HG03439 (cell line): ENCODE measurements at regions not wholly inside any gene's neighbourhood (a gene's known extent, or its start where the extent isn't known, plus 50 kb on each side); places are given as distances from the start of the nearest gene placed in this dataset.

ENCODE experiments used
- ATAC-seq: cut with Tn5 transposase; IDR thresholded peaks from one replicate; pipeline ENCODE4 v1.9.1; 2021; ENCODE audit warnings: mild to moderate bottlenecking, moderate library complexity; ENCODE audit not compliant: unreplicated experiment

DNA sequence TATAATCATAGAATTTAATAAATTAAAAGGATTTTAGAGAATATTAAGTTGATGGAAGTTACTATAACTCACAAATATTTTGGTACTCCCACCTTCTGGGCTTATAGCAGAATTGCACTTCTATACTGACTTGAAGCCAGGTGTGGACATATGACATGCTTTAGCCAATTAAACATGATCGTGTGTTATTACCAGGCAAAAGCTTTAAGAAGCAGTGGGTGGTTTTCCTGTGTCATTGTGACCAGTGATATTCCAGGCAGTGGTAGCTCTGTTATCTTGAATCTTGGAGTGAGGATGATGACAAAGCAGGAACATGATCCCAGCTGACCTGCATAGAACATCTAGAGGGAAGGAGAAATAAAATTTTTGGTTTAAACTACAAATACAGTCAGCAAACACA lies 370.9 kb upstream of the ZEB2 start:
- no peak for ATAC-seq

DNA sequence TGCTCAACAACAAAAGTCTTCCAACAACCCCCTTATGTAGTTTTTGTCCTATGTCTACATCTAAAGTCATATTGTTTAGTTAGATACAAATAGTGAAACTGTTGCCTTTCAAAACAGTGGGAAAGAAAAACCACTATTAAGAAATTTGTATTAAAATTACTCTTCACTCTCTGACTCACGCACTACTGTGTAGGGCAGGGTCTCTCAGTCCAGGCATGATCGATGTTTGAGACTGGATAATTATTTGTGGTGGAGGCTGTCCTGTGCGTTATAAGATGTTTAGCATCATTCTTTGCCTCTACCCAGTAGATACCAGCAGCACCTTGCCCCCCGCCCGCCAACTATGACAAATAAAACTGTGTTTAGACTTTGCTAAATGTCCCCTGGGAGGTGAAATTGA lies 369.4 kb upstream of the ZEB2 start:
- no peak for ATAC-seq

DNA sequence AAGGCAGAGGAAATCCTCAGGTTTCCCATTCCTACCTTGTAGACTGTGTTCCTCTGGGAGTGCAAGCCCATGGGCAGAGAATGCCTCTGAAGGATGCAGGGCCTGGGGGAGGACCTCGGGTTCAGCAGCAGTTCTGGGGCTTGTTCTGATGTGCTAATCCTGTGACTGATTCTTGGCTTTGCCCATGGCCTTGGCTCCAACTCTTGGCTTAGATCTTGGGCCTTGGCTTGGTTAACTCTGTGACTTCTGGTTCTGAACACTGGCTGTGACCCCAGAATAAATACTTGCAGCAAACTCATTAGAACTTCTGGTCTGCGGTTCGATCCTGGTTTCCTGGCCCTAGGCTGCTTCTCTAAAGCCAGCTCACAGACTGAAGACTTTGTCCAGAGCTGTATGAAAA lies 366.9 kb upstream of the ZEB2 start:
- no peak for ATAC-seq

DNA sequence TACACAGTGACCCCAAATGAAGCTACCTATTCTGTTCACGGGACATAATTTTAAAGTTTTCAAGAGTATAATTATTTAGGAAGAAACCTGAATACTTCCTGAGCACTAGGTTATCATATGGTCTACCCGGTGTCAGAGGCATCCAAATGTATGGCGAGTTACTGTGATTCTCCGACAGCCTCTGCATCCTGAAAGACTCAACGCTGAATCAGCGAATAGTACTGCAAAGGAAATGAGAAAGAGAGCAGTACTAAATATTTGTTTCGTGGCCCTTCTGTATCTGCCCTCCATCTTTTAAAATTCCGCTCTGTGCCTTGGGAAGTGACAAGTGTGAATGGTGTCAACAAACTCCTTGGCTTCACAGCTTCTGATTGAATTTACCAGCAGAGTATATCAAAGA lies 358.0 kb upstream of the ZEB2 start:
- no peak for ATAC-seq

DNA sequence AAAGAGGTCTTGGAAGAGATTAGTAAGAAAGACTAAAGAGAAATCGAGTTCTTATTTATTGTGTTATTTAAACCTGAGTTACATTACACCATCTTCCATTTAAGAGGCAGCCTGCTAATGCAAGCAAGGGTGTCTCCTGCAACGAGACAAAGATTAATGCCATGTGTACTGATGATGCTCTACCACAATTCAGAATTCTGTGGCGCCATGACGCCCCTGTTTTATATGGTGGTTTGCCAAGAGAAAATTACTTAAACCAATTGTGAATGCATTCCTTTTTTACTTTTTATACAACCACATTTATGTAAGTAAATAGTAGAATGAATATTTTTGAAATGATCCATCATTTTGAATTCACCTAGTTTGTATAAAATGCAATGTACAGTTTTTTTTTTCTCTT lies 356.1 kb upstream of the ZEB2 start:
- no peak for ATAC-seq

DNA sequence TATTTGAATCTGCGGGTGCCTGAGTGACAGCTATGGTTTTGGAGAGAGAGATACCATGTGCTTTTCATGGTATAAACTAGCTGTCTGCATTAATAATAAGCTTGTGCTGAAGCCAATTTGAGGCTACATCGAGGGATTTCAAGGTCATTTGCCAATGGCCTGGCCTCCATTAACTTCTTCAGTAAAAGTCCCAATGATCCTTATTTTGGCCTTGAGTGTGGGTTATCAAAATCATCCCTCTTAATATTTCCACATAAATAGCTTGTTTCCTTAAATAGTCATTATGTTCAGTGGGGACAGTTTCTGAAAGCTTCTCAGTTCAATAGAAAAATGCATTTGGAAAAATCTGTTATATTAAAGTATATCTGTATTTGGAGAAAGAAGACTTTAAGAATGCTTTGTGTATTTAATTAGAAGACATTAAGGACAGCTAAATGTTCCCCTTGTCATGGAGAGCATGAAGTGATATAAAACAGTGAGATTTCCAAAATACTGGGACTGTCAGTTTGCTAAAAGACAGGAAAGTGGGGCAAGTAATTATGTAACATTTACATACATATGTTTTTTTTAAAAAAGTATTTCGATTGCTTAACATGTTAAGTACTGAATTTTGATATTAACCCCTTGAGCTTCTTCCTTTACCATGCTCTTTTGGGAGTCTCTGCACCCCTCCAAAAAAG lies 355.5 kb upstream of the ZEB2 start:
- no peak for ATAC-seq

DNA sequence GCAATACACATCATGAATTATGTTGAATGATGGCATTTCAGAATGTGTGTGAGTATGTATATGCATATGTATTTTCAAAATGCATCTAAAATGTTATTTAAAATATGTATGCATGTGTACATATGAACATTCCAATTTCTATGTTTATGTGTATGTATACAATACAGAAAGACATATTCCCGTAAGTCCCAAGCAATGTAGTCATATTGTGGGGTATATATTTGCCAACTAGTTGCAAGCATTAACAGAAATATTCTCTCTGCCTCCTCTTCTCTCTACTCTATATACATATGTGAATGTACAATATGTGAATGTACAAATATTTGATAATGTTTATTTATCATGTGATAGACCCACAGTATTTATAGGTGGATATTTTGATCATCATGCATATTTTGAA lies 345.8 kb upstream of the ZEB2 start:
- ATAC-seq, result no peak

DNA sequence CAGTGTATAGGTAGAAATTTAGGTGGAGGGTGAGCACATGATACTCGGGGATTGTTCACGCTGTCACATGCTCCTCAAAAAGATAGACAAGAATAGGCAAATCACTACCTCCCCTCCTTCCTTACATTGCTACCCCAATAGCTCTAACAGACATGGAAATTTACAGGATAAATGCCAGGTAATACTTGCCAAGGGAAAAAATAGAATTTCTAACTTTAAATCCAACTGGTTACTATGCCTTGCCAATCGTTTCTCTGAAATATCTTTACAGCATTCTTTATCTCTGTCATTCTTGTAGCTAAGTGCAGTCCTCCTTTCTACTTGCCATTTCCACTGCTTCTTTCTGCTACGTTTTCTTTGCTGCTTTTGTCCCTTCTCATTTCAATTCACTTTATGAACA lies 339.8 kb upstream of the ZEB2 start:
- no peak for ATAC-seq

DNA sequence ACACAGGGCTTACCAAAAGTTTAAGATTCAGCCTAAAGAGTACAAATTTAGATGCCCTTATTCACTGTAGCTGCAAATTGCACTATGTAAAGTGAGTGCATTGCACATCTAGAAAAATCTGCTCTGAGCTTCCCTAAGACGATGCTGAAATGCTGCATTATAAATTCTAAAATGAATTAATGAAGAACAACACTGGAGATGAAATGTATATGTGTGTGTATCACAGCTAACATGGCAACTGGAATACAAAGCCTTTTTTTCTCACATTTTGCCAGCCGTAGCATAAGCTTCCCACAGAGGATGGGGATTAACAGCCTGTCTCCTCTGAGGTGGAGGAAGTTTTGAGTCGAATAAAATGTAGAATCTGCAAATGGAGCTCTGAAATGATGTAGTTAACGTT lies 338.3 kb upstream of the ZEB2 start:
- no peak for ATAC-seq

DNA sequence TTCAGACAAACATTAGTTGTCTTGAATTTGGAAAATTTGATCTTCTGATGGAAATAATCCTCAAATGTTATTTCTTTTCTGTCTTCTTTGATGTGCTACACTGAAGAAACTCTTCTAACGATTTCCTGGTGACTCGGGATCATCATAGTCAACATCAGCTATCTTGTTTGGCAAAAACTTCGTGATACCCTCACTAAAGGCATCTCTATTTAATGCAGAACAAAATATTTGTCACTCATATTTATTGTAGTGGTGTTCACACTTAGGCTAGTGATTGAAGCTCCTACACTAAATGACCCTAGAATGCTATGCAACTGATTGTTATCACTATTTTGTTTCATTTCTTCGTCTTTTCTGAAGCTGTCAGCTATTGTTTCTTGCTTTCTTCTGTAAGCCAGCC lies 334.7 kb upstream of the ZEB2 start:
- ATAC-seq, result no peak

DNA sequence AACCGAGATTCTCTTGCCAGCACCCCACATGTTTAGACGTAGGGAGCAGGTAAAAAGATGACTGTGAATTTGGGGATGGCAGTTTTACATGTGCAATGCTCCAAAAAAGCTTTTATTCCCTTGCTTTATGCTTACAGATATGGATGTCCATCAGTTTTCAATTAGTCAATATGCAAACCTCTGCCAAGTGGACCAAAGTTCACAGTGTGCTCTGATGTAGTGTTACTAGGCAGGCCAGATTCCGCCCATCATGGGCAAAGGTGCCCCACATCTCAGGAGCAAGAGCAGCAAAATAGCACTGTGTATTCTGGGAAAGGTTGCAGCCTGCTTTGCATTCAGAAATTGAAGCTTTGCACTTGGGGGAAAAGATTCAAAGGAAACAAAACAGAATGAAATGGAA lies 329.7 kb upstream of the ZEB2 start:
- no peak for ATAC-seq

DNA sequence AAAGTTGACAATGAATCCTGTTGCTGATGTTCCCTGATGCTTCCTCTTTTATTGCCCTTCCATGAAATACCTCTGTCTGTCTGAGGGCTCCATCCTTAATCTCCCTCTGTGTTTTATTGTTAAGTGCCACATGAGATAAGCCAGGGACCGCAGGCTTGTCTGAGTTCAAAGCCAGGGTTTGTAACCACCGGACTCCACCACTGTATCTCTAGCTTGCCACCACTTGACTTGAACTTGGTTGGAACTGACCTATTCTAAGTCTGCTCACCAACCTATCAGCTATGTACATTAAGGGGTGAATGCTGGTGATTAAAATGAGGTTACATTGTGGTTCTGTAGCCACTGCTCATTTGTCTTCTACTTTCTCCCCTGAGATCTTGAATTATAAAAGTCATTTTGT lies 328.5 kb upstream of the ZEB2 start:
- no peak for ATAC-seq

DNA sequence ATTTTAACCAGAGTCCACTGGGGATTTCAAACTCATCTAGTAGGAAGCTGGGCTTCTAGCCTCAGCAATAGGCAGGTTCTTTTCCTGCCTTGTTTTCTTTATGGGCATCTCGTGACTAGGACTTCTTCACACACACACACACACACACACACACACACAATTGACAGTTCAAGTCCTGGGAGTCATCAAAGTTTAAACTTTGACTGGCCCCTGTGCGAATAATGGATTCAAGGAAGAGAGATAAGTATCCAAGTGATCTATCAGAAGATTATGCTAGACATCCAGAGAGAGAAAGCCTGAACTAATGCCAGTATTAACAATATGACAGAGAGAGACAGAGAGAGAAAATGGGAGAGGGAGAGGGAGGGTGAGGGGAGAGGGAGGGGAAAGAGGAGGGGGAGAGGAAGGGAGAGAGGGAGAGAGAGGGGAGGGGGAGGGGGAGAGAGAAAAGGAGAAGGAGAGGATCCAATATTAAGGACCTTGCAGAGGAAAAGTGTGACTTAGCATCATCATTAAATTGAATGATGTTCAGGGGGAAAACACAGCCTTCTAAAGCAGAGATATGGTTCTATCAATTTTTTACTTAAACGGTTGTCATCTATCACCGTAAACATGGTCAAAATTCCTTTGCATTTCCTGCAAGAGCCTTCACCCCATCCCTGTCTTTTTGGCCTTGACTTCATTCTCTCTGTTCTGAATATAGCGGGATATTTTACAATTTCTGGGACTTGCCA lies 327.6 kb upstream of the ZEB2 start:
- ATAC-seq, result no peak

DNA sequence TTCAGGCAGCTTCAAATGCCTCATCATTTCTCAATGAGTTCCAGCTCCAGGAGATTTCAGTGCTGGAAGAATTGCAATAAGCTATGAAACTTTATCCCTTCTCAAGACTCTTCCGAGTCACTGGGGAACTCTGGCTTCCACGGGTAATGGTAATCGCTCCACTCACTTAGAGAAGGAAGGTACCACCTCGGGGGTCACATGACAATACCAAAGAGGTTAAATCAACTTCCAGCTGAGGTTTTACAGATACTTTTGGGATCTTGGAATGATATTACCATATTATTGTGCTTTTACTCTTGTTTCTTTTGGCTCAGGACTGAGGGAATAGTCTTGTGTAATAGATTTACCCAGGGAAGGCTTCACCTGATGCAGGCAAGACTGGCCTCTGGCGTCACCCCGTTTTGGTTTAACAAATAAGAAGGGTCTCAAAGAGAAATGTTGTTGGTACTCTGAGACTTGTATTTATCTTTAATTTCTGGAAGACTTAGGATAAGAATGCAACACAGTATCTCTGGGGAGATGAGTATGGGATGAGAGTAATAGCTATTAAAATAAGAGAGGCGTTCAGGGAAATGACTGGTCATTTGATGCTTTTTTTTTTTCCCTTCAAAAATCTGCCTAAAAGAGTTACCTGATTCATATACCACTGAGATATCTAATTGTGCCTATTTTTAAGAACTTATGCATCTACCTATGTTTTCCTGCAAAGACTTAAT lies 316.9 kb upstream of the ZEB2 start:
- no peak for ATAC-seq

DNA sequence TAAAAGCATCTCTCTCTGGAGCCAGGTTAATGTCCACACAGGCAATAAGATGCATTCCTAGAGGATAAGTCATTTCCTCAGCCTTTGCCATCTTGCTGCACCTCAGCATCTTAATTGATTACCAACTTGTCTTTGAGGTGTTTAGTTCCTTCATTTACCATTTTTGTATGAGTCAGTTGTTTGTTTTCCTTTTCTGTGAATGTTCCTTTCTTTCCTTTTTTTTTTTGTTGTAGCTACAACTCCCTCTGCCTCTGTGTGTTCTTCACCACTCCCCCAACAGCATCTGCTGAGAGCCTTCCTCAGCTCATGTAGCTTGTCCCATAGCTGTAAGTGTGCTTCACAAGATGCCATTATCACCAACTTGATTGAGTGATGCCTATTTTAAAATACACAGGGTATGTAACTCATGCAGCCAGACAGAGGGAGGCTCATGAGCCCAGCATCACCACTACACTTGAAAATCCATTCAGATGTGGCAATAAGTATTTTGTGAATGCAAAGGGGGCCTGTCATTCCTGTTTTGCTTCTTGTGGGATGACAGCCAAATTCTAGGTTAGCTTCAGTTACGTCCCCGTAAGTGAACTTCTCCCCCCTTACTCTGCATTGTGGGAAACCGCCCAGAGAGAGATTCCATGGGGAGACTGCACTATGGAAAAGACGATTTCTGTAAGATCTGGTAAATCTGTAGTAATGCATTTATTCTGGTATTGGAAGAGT lies 315.9 kb upstream of the ZEB2 start:
- ATAC-seq, result no peak

DNA sequence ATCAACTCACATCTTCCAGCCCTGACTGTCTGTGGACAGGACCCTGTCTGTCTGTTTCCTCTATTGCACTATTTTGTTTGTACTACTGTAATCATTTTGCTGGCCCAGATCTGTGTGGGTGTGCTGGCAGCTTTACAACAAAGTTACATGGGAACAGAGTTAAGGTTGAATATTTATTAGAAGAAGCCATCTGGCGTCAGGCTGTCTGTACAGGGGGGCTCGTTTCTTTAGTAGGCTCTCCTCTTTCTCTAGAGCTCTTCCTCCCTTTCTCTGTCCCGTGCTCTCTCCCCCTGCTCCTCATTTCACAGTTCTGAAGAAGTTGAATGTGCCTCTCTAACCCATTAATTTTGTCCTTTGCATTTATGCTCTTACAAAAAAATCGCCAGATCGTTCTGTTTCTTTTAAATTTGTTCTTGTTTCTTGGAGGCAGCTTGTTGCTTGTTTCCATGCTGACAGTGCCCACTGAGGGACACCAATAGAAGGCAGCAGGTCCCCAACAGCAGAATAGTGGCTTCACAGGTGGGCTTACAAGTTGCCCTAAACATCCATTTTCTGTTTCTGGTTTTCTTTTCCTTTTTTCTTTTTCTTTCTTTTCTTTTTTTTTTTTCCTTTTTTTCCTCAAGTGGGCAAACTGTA lies 315.2 kb upstream of the ZEB2 start:
- ATAC-seq, result no peak

DNA sequence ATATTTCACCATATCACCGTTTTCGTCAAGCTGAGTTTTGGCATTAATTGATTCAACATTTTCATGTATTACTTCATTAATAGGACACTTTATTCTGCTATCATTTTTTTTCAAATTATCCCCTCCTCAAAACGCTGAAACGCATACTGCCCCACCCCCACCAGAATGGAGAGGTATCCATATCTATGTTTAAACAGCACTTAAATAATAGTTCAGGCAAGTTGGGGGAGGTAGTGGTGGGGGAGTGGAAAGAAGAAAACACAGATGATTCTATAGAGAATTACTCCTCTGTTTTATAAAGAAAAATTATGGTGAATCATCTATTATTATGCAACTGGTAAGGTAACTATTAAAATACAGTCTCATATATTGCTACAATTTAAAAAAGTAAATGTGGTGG lies 314.4 kb upstream of the ZEB2 start:
- ATAC-seq, result no peak

DNA sequence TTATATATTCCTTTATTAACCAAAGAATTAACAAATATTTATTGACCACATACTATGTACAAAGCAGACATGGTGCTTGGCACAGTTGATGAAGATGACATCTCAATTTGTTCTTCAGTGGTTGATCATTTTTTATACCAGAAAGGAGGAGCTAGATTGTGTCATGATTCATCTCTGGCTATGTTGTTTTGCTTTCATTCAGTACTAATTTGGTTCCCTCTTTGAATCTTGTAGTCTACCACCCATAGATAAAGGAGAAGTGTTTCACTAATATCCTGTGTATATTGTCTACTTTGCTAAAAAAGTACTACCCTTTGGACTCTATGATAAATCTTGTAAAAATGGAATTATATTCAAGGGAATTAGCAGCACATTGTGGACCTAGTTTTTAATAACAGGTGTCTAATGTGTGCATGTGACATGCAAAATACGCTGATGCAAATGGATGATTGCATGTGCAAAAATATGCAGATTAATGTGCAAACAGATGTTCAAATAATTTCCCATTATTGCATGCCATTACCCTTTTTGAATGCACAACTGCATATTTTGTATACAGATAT lies 313.2 kb upstream of the ZEB2 start:
- no peak for ATAC-seq

DNA sequence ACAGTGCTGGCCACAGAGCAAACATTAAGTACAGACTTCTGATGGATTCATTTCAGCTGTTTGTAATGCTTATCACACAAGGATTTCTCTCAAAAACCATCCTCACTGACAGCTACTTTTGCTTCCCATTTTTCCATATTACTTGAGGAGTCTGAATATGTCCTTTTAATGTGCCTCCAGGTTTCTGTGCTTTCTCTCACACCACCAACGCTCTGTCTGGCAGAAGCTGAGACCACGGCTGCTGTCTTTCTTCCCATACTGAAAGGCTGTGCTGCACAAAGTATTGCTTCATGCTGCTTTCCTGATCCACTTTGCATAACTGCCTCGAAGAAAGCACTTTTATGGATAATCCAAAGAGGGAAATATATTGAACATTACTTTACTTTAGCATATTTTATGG lies 312.1 kb upstream of the ZEB2 start:
- ATAC-seq, result no peak

DNA sequence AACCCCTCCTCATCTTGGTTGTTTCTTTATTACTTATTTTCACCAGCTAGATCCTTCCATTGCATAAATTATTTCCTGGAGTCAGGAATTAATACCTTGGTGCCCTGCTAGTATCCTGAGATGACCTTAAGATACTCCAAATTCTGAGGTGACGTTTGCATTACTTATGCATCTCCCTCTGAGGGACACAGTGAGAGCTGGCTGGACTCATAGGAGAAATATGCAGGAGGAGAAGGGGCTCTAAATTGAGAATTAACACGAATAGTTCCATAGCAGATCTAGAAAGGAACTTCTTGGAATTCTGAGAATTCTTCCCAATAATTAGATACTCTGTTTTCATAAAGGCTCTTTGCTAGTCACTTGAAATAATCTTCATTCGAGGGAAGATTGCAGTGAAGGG lies 310.6 kb upstream of the ZEB2 start:
- ATAC-seq, result no peak

DNA sequence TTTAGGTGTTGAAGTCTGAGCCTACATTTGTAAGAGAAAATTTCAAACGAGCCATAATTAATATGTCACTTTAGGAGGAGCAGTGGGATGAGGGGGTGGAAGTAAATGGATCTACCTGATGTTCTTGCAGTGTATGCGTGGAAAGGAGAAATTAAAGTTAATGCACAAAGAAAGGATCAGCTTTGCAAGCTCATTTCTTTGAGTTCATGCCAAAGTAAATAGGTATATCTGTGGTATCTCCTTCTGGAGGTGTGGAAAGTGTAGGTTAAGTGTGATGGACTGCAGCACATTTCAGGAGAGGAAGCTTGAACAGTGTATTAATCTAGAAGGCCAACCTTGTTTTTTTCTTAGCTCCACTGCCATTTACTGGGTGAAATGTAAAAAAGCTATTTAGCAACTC lies 307.5 kb upstream of the ZEB2 start:
- no peak for ATAC-seq
